Fibroblast of mammary gland (primary cell): ENCODE measurements at regions not wholly inside any gene's neighbourhood (a gene's known extent, or its start where the extent isn't known, plus 50 kb on each side); places are given as distances from the start of the nearest gene placed in this dataset.

Experiments used
- DNase-seq: peaks from one replicate; pipeline ENCODE4 v3.0.0-alpha.2; 2010; ENCODE audit warnings: low read depth
- H3K4me3 ChIP-seq: 2 replicates; pipeline ENCODE4 v1.5.1; 2011; ENCODE audit warnings: low read depth, mild to moderate bottlenecking, low read length, moderate library complexity; ENCODE audit not compliant: control insufficient read depth
- TF ChIP-seq, protein P1 (sequence below): conservative IDR thresholded peaks from 2 replicates; pipeline ENCODE4 v1.5.1; 2011; ENCODE audit warnings: low read depth, low read length, inconsistent platforms; ENCODE audit not compliant: control insufficient read depth, insufficient read depth

DNA sequence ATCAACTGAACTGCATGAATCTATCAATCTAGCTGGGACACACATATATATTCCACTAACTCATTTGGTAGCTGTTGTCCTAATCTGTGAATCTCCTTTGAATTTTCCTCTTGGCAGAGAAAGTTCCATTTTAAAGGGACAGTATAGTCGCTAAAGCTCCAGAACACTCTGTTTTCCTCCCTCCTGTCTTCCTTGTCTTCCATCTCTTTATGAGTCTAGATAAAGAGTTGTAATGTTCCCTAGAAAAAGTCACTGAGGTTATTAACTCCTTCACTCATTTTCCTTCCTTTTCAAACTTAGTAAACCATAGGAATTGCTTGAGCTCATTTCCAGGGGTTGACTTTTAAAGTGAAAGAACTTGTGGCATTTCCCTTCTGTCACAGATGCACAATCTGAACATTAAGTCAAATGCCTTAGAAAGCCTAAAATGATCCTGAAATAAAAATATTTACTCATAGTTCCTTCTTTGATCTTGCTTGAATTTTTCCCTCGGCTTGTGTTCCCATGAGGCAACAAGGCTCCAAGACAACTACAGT is 198.4 kb downstream of the TRIM27 start:
- no peak for DNase-seq
- TF ChIP-seq, protein P1, sequence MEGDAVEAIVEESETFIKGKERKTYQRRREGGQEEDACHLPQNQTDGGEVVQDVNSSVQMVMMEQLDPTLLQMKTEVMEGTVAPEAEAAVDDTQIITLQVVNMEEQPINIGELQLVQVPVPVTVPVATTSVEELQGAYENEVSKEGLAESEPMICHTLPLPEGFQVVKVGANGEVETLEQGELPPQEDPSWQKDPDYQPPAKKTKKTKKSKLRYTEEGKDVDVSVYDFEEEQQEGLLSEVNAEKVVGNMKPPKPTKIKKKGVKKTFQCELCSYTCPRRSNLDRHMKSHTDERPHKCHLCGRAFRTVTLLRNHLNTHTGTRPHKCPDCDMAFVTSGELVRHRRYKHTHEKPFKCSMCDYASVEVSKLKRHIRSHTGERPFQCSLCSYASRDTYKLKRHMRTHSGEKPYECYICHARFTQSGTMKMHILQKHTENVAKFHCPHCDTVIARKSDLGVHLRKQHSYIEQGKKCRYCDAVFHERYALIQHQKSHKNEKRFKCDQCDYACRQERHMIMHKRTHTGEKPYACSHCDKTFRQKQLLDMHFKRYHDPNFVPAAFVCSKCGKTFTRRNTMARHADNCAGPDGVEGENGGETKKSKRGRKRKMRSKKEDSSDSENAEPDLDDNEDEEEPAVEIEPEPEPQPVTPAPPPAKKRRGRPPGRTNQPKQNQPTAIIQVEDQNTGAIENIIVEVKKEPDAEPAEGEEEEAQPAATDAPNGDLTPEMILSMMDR, result no peak
- H3K4me3 ChIP-seq, result no peak overlapping the region

DNA sequence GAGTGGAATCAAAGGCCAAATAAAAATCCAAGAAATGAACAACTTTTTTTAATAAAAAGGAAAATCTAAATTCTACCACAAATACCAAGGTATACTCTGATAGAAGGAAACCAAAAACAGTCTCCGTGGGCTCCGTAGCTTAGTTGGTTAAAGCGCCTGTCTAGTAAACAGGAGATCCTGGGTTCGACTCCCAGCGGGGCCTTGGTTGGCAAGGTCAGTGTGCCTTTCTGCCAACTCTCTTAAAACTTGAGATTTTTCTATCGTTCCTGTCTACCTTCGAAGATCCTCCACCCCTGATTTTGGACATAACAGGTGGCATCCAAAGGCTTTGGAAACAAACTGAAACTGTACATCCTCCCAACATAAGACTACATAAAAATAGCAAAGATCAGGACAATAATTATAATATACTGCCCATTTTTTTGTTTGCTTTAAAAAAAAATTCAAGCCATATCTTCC is 197.9 kb downstream of the TRIM27 start:
- H3K4me3 ChIP-seq, result no peak overlapping the region
- DNase-seq, result peak; percentile 63
- TF ChIP-seq, protein P1, result no peak

DNA sequence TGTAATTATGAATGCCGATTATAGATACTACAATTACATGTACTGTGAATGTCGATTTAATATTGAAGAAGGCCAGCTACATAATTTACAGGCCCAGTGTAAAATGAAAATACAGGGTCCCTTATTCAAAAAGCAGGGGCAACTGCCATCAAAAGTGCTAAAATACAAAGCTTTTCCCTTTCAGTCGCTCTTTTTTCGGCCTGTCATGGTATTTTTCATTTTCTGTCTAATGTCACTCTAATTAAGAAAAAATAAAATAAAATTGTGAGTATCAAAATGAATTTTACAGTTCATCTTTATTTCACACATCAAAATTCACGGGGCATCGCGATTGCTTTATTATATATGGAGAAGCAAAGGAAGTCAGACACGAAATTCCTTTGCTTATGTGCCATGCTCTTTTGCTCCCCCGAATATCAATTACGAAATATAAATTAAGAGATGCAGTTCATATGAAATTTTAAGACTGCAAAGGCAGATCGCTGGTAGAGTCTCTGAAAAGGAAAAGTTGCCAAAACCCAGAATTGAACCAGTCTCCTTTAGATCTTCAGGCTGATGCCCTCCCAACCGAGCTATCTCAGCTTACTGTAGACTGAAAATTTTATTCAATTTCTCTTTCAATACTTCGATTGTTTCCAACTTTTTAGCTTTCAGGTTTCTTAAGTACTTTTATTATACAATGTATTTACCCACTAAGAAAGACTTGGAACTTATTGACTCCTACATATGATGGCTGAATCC is 197.0 kb downstream of the TRIM27 start:
- no peak overlapping the region for H3K4me3 ChIP-seq
- DNase-seq, result no peak
- TF ChIP-seq, protein P1, result no peak

DNA sequence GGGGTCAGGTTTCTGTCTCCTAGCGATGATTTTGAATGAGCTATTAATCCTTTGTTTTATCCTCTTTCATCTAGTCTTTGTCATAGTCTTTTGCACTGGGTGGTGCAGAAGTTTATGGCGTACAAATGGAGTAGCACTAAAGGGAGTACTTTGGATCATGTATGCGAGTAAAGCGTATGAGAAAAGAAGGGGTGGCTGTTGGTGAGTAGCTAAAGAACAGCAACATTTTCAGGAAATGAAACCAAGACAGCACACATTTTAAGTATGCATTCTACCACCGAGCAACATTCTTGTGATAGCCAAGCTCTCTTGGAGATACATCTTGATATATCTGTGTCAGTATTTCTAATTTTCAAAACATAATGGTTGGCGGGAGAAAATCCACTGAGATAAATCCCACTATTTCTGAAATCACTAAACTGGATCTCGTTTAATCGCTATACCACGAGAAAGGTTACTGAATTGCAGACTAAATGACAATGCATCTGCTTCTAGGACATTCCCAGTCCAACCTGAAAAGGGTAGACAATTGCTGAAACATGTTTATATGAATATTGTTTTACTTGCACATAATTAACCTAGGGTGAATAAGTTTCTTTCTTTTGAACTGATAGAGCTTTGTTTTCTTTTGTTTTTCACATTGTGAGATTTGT is 196.1 kb downstream of the TRIM27 start:
- H3K4me3 ChIP-seq, result no peak overlapping the region
- no peak for DNase-seq
- TF ChIP-seq, protein P1, result no peak

DNA sequence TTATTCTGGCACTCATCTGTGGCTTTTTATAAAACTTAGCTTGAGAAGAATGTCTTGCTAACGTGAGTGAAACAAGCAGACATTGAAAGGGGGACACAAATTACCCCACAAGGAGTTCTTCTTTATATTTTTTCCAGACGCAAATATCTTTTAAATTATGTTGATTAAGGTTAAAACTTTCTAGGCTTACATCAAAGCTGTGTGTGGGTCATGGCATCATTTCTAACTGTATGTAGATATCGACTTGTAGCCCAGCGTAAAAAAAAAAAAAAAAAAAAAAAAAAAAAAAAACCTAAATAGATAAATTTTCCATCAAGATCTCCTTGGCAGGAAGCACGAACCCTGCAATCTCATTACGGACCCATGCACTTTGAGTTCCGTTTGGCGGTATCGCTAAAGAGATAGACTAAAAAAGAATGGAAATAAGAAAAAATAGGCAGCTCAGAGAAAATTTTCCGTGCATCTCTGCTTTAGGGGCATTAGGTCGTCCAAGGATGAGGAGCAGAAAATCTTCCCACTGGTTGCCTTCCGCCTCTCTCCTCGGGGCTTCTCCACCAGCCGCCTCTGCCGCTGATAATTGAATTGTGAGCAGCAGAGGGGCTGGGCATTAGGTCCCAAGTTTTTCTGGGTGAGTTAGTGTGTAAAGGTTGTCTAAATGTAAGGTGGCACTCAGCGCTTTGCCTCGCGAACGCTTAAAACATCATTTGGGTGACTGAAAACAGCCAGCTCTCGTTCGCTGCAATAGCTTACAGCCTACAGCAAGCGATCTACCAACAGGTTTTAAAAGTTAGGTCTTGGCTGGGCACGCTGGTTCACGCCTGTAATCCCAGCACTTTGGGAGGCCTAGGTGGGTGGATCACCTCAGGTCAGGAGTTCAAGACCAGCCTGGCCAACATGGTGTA is 194.0 kb downstream of the TRIM27 start:
- TF ChIP-seq, protein P1, result no peak
- H3K4me3 ChIP-seq, result peak overlapping the region; percentile 93
- peak; percentile 9 for DNase-seq

DNA sequence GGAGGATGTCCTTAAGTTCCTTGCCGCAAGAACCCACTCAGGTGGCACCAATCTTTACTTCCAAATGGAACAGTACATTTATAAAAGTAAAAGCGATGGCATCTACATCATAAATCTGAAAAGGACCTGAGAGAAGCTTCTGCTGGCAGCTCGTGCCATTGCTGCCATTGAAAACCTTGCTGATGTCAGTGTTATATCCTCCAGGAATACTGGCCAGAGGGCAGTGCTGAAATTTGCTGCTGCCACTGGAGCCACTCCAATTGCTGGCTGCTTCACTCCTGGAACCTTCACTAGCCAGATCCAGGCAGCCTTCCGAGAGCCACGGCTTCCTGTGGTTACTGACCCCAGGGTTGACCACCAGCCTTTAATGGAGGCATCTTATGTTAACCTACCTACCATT is 191.7 kb downstream of the TRIM27 start:
- TF ChIP-seq, protein P1, result no peak
- no peak for DNase-seq
- no peak overlapping the region for H3K4me3 ChIP-seq
